ENCODE measurements at regions not wholly inside any gene's neighbourhood (a gene's known extent, or its start where the extent isn't known, plus 50 kb on each side); places are given as distances from the start of the nearest gene placed in this dataset.

DNA sequence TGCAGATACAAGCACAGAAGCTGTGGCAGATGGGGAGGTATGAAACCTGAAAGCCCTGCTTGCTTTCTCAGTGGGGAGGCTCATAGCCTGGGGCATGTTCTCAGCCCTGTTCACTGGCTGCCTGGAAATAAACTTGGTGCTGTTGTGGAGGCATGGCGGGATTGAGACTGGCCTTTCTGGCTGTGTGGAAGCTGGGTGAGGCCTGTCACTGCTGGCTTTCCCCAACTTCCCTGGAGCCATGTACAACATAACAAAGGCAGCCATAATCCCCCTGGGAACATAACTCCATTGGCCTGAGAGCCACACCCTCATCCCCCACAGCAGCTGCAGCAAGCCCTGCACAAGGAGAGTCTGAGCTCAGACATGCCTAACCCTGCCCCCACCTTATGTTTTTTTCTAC is 237.7 kb upstream of the TLL1 start:
- H3K9me3 ChIP-seq (ENCODE audit: insufficient read depth, low read depth, low read length), result no peaks in the 10 kb centered on the region
- no peaks in the 10 kb centered on the region for H3K79me2 ChIP-seq (ENCODE audit: insufficient read depth, low read length)
- H3K4me2 ChIP-seq (ENCODE audit: low read depth, low read length, poor library complexity, severe bottlenecking), result no peak overlapping the region
- H3F3A ChIP-seq (ENCODE audit: low read depth), result no peaks in the 10 kb centered on the region
- H3K4me1 ChIP-seq (ENCODE audit: insufficient read depth, low read length, poor library complexity, severe bottlenecking), result no peaks in the 10 kb centered on the region
- no peaks in the 10 kb centered on the region for H4K20me1 ChIP-seq (ENCODE audit: insufficient read depth, low read length, poor library complexity, severe bottlenecking)
- H3K9ac ChIP-seq (ENCODE audit: low read depth, low read length, poor library complexity, severe bottlenecking), result no peak overlapping the region
- H3K4me3 ChIP-seq (ENCODE audit: low read length, poor library complexity, severe bottlenecking), result no peak overlapping the region
- H3K27me3 ChIP-seq (ENCODE audit: insufficient read depth, low read length, poor library complexity, severe bottlenecking), result no peaks in the 10 kb centered on the region
- no peak overlapping the region for H2AFZ ChIP-seq (ENCODE audit: low read length)
- H3K36me3 ChIP-seq (ENCODE audit: insufficient read depth, low read length), result no peaks in the 10 kb centered on the region
- no peaks in the 10 kb centered on the region for H3K9me2 ChIP-seq (replicated peaks; ENCODE audit: low read depth, low read length)
- TF ChIP-seq EZH2phosphoT487 (IDR thresholded peaks at IDR 0.05; ENCODE audit: borderline replicate concordance) (no peak), CTCF (conservative IDR thresholded peaks at IDR 0.05; ENCODE audit: low read length) (no peak)

DNA sequence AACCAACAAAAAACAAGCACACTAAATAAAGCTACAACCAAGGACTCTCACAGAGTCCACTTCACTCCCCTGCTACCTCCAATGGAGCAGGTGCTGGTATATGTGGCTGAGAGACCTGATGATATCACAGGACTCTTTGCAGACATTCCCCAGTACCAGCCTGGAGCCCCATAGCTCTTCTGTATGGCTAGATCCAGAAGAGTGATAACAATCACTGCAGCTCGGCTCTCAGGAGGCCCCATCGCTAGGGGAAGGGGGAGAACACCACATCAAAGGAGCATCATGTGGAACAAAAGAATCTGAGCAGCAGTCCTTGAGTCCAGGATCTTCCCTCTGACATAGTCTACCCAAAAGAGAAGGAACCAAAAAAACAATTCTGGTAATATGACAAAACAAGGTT is 237.1 kb upstream of the TLL1 start:
- TF ChIP-seq EZH2phosphoT487 (IDR thresholded peaks at IDR 0.05; ENCODE audit: borderline replicate concordance), result no peak
- TF ChIP-seq CTCF (conservative IDR thresholded peaks at IDR 0.05; ENCODE audit: low read length), result no peak

DNA sequence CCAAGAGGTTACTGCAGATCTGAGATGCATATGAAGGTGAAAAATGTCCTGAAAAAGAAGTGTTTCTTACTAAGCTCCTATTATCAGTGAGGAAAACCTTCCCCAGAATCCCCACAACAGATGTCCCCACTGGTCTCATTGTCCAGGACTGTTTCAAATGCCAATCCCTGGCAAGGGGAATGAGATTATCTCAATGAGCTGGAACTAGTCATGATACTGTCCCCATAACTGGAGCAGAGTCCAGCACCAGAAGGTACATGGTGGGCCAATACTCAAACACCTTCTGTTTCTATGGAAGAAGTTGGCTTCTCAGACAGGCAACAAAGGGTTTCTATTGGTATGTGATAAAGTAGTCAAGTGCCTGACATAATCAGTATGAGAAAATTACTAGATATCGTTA is 221.1 kb upstream of the TLL1 start:
- H3K36me3 ChIP-seq (ENCODE audit: insufficient read depth, low read length), result no peaks in the 10 kb centered on the region
- no peaks in the 10 kb centered on the region for H3K9me2 ChIP-seq (replicated peaks; ENCODE audit: low read depth, low read length)
- no peak overlapping the region for H3K4me3 ChIP-seq (ENCODE audit: low read length, poor library complexity, severe bottlenecking)
- TF ChIP-seq CTCF (conservative IDR thresholded peaks at IDR 0.05; ENCODE audit: low read length) (no peak), EZH2phosphoT487 (IDR thresholded peaks at IDR 0.05; ENCODE audit: borderline replicate concordance) (no peak)
- no peak overlapping the region for H2AFZ ChIP-seq (ENCODE audit: low read length)
- no peaks in the 10 kb centered on the region for H3K4me1 ChIP-seq (ENCODE audit: insufficient read depth, low read length, poor library complexity, severe bottlenecking)
- H3K79me2 ChIP-seq (ENCODE audit: insufficient read depth, low read length), result no peaks in the 10 kb centered on the region
- H3K4me2 ChIP-seq (ENCODE audit: low read depth, low read length, poor library complexity, severe bottlenecking), result no peak overlapping the region
- no peak overlapping the region for H3K9ac ChIP-seq (ENCODE audit: low read depth, low read length, poor library complexity, severe bottlenecking)
- H3F3A ChIP-seq (ENCODE audit: low read depth), result no peaks in the 10 kb centered on the region
- H4K20me1 ChIP-seq (ENCODE audit: insufficient read depth, low read length, poor library complexity, severe bottlenecking), result no peaks in the 10 kb centered on the region
- H3K27me3 ChIP-seq (ENCODE audit: insufficient read depth, low read length, poor library complexity, severe bottlenecking), result no peaks in the 10 kb centered on the region
- no peaks in the 10 kb centered on the region for H3K9me3 ChIP-seq (ENCODE audit: insufficient read depth, low read depth, low read length)

More for the DNA sequence above, 237.1 kb upstream of the TLL1 start:
- no peaks in the 10 kb centered on the region for H3K79me2 ChIP-seq (ENCODE audit: insufficient read depth, low read length)
- no peak overlapping the region for H3K4me3 ChIP-seq (ENCODE audit: low read length, poor library complexity, severe bottlenecking)
- no peaks in the 10 kb centered on the region for H3K27me3 ChIP-seq (ENCODE audit: insufficient read depth, low read length, poor library complexity, severe bottlenecking)
- no peaks in the 10 kb centered on the region for H3K36me3 ChIP-seq (ENCODE audit: insufficient read depth, low read length)
- no peaks in the 10 kb centered on the region for H3K9me3 ChIP-seq (ENCODE audit: insufficient read depth, low read depth, low read length)
- no peaks in the 10 kb centered on the region for H3K4me1 ChIP-seq (ENCODE audit: insufficient read depth, low read length, poor library complexity, severe bottlenecking)
- no peaks in the 10 kb centered on the region for H4K20me1 ChIP-seq (ENCODE audit: insufficient read depth, low read length, poor library complexity, severe bottlenecking)
- no peak overlapping the region for H2AFZ ChIP-seq (ENCODE audit: low read length)
- H3K9ac ChIP-seq (ENCODE audit: low read depth, low read length, poor library complexity, severe bottlenecking), result no peak overlapping the region
- H3F3A ChIP-seq (ENCODE audit: low read depth), result no peaks in the 10 kb centered on the region
- H3K9me2 ChIP-seq (replicated peaks; ENCODE audit: low read depth, low read length), result no peaks in the 10 kb centered on the region
- no peak overlapping the region for H3K4me2 ChIP-seq (ENCODE audit: low read depth, low read length, poor library complexity, severe bottlenecking)
